ENCODE measurements at regions not wholly inside any gene's neighbourhood (a gene's known extent, or its start where the extent isn't known, plus 50 kb on each side); places are given as distances from the start of the nearest gene placed in this dataset.

DNA sequence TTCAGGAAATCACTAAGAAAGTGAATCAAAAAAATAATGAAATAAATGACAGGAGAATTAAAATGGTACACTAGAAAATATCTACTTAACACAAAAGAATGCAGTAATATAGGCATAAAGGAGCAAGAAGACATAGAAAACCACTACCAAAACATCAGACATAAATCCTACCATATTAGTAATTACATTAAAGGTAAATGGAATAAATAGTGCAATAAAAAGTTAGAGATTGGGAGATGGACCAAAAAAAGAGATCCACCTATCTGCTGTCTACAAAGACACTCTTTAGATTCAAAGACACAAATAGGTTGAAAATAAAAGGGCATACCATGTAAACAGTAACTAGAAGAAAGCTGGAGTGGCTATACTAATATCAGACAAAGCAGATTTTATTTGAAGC is 167.0 kb upstream of the SAMSN1 start:
- H3K9me1 ChIP-seq (ENCODE audit: control insufficient read depth, extremely low read depth, insufficient read depth, low read length), result no peaks in the 10 kb centered on the region
- no peaks in the 10 kb centered on the region for H3K4me1 ChIP-seq (ENCODE audit: control insufficient read depth, extremely low read depth, insufficient read depth, low read length)
- no peak for FAIRE-seq
- H3K4me2 ChIP-seq (ENCODE audit: control insufficient read depth, extremely low read depth, insufficient read depth, low read depth, low read length), result no peak overlapping the region
- no peak overlapping the region for H2AFZ ChIP-seq (ENCODE audit: control insufficient read depth, low read length)
- H3K36me3 ChIP-seq (ENCODE audit: control insufficient read depth in 2 of 2, extremely low read depth in 1 of 2, insufficient read depth in 2 of 2, low read length in 2 of 2), result no peaks in the 10 kb centered on the region
- dilution Hi-C loops (cut with MboI; ENCODE audit: extremely low pct_ligation_motif_present, low sequenced_read_pairs), result no loop called here
- TF ChIP-seq, protein P1, sequence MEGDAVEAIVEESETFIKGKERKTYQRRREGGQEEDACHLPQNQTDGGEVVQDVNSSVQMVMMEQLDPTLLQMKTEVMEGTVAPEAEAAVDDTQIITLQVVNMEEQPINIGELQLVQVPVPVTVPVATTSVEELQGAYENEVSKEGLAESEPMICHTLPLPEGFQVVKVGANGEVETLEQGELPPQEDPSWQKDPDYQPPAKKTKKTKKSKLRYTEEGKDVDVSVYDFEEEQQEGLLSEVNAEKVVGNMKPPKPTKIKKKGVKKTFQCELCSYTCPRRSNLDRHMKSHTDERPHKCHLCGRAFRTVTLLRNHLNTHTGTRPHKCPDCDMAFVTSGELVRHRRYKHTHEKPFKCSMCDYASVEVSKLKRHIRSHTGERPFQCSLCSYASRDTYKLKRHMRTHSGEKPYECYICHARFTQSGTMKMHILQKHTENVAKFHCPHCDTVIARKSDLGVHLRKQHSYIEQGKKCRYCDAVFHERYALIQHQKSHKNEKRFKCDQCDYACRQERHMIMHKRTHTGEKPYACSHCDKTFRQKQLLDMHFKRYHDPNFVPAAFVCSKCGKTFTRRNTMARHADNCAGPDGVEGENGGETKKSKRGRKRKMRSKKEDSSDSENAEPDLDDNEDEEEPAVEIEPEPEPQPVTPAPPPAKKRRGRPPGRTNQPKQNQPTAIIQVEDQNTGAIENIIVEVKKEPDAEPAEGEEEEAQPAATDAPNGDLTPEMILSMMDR (optimal IDR thresholded peaks at IDR 0.05 in 1 of 3, IDR thresholded peaks at IDR 0.05 in 1 of 3, conservative IDR thresholded peaks at IDR 0.05 in 1 of 3; ENCODE audit: extremely low read depth in 1 of 3, insufficient read depth in 2 of 3, low read length in 3 of 3), result no peak
- TF ChIP-seq EZH2 (IDR thresholded peaks at IDR 0.05; ENCODE audit: low read length), result no peak
- no peaks in the 10 kb centered on the region for H3K79me2 ChIP-seq (ENCODE audit: control insufficient read depth, insufficient read depth, low read length)
- H3K27ac ChIP-seq (ENCODE audit: control insufficient read depth, insufficient read depth, low read length), result no peak overlapping the region
- no peaks in the 10 kb centered on the region for H3K9me3 ChIP-seq (ENCODE audit: control insufficient read depth, low read depth, low read length)
- no peaks in the 10 kb centered on the region for H3K27me3 ChIP-seq (ENCODE audit: control insufficient read depth, extremely low read depth, insufficient read depth, low read length)
- no peak for DNase-seq (ENCODE audit: low read depth, low spot score)
- no peak overlapping the region for H3K9ac ChIP-seq (ENCODE audit: control insufficient read depth, extremely low read depth, insufficient read depth, low read length)
- H3K4me3 ChIP-seq (ENCODE audit: control insufficient read depth in 2 of 3, extremely low read depth in 1 of 3, insufficient read depth in 2 of 3, low read depth in 1 of 3, low read length in 3 of 3), result no peak overlapping the region
- no peaks in the 10 kb centered on the region for H4K20me1 ChIP-seq (ENCODE audit: control insufficient read depth, extremely low read depth, insufficient read depth, low read length)

- no peaks in the 10 kb centered on the region for H3K9me1 ChIP-seq (ENCODE audit: control insufficient read depth, extremely low read depth, insufficient read depth, low read length)
- FAIRE-seq (no peak), DNase-seq (ENCODE audit: low read depth, low spot score) (no peak)
- H3K4me1 ChIP-seq (ENCODE audit: control insufficient read depth, extremely low read depth, insufficient read depth, low read length), result no peaks in the 10 kb centered on the region
- H3K27ac ChIP-seq (ENCODE audit: control insufficient read depth, insufficient read depth, low read length), result no peak overlapping the region
- H2AFZ ChIP-seq (ENCODE audit: control insufficient read depth, low read length), result no peak overlapping the region
- no peaks in the 10 kb centered on the region for H3K36me3 ChIP-seq (ENCODE audit: control insufficient read depth in 2 of 2, extremely low read depth in 1 of 2, insufficient read depth in 2 of 2, low read length in 2 of 2)
- H3K9me3 ChIP-seq (ENCODE audit: control insufficient read depth, low read depth, low read length), result no peaks in the 10 kb centered on the region
- H3K4me2 ChIP-seq (ENCODE audit: control insufficient read depth, extremely low read depth, insufficient read depth, low read depth, low read length), result no peak overlapping the region
- no peaks in the 10 kb centered on the region for H4K20me1 ChIP-seq (ENCODE audit: control insufficient read depth, extremely low read depth, insufficient read depth, low read length)
- dilution Hi-C loops (cut with MboI; ENCODE audit: extremely low pct_ligation_motif_present, low sequenced_read_pairs), result no loop called here
- H3K79me2 ChIP-seq (ENCODE audit: control insufficient read depth, insufficient read depth, low read length), result no peaks in the 10 kb centered on the region
- no peak overlapping the region for H3K9ac ChIP-seq (ENCODE audit: control insufficient read depth, extremely low read depth, insufficient read depth, low read length)
- H3K4me3 ChIP-seq (ENCODE audit: control insufficient read depth in 2 of 3, extremely low read depth in 1 of 3, insufficient read depth in 2 of 3, low read depth in 1 of 3, low read length in 3 of 3), result no peak overlapping the region
- TF ChIP-seq EZH2 (IDR thresholded peaks at IDR 0.05; ENCODE audit: low read length), result no peak
- TF ChIP-seq, protein P1 (optimal IDR thresholded peaks at IDR 0.05 in 1 of 3, IDR thresholded peaks at IDR 0.05 in 1 of 3, conservative IDR thresholded peaks at IDR 0.05 in 1 of 3; ENCODE audit: extremely low read depth in 1 of 3, insufficient read depth in 2 of 3, low read length in 3 of 3), result no peak
- no peaks in the 10 kb centered on the region for H3K27me3 ChIP-seq (ENCODE audit: control insufficient read depth, extremely low read depth, insufficient read depth, low read length)
Observed at GRCh38 chr21:14712121-14712715, 166.1 kb upstream of the SAMSN1 start.
